ENCODE measurements at regions not wholly inside any gene's neighbourhood (a gene's known extent, or its start where the extent isn't known, plus 50 kb on each side); places are given as distances from the start of the nearest gene placed in this dataset.
"Not testable (repeated sequence)": the region's sequence is repeated elsewhere in the genome, so short reads cannot be mapped to it uniquely, and the experiment has no call there.

DNA sequence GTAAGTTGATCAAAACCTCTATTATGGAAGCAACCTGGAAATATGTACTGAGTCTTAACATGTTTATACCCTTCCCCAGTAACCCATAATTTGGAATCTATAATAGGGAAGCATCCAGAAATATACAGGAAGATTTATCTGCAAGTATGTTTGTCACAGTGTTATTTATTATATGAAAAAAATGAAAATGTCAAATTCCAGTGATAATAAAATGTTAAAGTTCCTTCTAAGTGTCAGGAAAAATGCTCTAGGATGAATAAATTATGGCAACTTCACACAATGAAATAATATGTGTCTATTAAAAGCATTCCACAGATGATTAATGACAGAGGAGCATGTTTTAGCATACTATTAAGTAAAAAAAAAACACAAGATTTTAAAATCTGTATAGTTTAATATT lies 202.3 kb upstream of the PRNP start:
- POLR2A ChIA-PET: no interaction called here
- H3K9me3 Mint-ChIP-seq: no peaks in the 10 kb centered on the region
- H3K27ac Mint-ChIP-seq: no peak overlapping the region
- no peak for DNase-seq
- H3K4me1 Mint-ChIP-seq: no peaks in the 10 kb centered on the region
- no peak overlapping the region for H3K4me3 Mint-ChIP-seq
- CTCF ChIA-PET: no interaction called here
- no peaks in the 10 kb centered on the region for H3K36me3 Mint-ChIP-seq (ENCODE audit: low read depth)
- H3K27me3 Mint-ChIP-seq: peaks cover 19% of the 10 kb centered on the region

DNA sequence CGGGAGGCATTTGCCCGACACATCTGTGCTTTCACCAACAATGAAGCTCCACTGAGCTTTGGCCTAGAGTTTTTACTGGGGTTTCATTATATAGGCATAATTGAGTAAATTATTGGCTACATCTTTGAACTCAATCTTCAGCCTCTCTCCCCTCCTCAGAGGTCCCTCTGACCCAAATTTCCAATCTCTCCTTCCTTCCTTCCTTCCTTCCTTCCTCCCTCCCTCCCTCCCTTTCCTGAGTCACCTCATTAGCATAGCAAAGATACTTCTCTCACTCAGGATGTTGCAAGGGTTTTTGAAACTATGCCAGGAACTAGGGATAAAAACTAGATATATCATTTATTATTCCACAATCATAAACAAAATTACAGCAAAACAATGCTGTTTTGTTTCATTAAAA lies 202.8 kb upstream of the PRNP start:
- Mint-ChIP-seq H3K27ac (no peak overlapping the region), H3K4me3 (no peak overlapping the region), H3K27me3 (peaks cover 19% of the 10 kb centered on the region), H3K9me3 (no peaks in the 10 kb centered on the region), H3K36me3 (ENCODE audit: low read depth) (no peaks in the 10 kb centered on the region), H3K4me1 (no peaks in the 10 kb centered on the region)
- DNase-seq: no peak
- CTCF ChIA-PET: no interaction called here
- POLR2A ChIA-PET: no interaction called here

DNA sequence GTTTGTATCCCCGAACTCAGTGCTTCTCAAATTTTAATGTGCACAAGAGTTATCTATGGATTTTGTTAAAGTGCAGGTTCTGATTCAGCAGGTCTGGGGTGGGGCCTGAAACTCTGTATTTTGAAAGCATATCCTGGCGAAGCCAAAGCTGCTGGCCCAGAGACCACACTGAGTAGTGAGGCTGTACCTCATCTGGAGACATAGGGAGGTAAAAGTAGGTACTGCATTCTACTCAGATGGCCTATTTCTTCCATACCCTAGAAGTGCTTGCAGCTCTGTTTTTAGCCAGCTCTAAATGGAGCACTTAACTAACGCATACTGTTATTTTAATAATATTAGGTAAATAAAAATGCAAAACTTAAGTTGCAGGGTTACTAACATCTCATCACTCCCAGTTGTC lies 206.2 kb upstream of the PRNP start:
- no peaks in the 10 kb centered on the region for H3K36me3 Mint-ChIP-seq (ENCODE audit: low read depth)
- H3K4me3 Mint-ChIP-seq: no peak overlapping the region
- ChIA-PET CTCF (no interaction called here), POLR2A (no interaction called here)
- no peak overlapping the region for H3K27ac Mint-ChIP-seq
- no peaks in the 10 kb centered on the region for H3K4me1 Mint-ChIP-seq
- peaks cover 26% of the 10 kb centered on the region for H3K27me3 Mint-ChIP-seq
- DNase-seq: no peak
- H3K9me3 Mint-ChIP-seq: no peaks in the 10 kb centered on the region

DNA sequence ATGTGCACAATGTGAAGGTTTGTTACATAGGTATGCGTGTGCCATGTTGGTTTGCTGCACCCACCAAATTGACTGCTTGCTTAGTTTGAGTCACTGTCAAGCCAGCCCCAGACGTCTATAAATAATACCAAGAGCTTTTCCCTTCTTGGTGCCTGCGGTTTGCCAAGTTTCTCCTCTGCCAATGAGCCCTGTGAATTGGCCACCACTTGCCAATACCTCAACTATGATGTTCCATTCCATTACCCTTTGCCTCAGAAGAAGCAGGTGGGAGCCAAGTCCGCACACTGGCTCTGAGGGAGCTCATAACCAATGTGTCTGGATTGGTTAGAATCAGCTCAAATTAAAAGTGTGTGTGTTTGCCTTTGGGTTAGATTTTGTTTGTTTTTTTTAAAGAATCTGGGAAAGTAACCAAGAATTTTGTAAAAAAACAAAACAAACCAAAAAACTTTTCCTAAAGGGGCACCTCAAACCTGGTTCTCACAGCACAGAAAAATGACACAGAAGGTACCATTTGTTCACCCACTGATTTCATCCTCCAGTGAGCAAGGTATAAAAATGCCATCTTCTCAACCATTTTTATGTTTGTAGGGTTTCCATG lies 209.3 kb upstream of the PRNP start:
- no peak overlapping the region for H3K4me3 Mint-ChIP-seq
- no peak overlapping the region for H3K27ac Mint-ChIP-seq
- H3K27me3 Mint-ChIP-seq: peaks cover 24% of the 10 kb centered on the region
- ChIA-PET POLR2A (no interaction called here), CTCF (no interaction called here)
- H3K36me3 Mint-ChIP-seq (ENCODE audit: low read depth): no peaks in the 10 kb centered on the region
- DNase-seq: no peak
- H3K4me1 Mint-ChIP-seq: no peaks in the 10 kb centered on the region
- no peaks in the 10 kb centered on the region for H3K9me3 Mint-ChIP-seq

DNA sequence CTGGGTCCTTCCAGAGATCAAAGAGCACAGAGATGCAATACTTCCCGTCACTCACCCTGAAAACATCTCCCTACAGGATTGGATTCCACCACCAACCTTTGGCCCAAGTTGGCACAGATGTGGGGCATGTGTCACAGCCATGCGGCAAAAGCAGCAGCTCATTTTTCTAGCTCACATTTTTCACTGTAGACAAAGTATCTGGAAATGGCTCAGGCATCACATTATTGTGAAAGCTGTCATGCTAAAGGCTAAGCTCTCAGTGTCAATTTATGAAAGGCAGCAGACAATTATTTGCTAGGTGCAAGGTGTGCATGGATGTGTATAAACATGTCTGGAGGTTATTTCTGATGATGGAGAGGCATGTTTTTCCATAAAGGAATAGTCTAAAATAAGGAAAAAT lies 213.3 kb upstream of the PRNP start:
- H3K4me1 Mint-ChIP-seq: no peaks in the 10 kb centered on the region
- no peaks in the 10 kb centered on the region for H3K36me3 Mint-ChIP-seq (ENCODE audit: low read depth)
- no peaks in the 10 kb centered on the region for H3K9me3 Mint-ChIP-seq
- no peak for DNase-seq
- no peak overlapping the region for H3K27ac Mint-ChIP-seq
- CTCF ChIA-PET: no interaction called here
- H3K27me3 Mint-ChIP-seq: peaks cover 15% of the 10 kb centered on the region
- no peak overlapping the region for H3K4me3 Mint-ChIP-seq
- POLR2A ChIA-PET: no interaction called here

DNA sequence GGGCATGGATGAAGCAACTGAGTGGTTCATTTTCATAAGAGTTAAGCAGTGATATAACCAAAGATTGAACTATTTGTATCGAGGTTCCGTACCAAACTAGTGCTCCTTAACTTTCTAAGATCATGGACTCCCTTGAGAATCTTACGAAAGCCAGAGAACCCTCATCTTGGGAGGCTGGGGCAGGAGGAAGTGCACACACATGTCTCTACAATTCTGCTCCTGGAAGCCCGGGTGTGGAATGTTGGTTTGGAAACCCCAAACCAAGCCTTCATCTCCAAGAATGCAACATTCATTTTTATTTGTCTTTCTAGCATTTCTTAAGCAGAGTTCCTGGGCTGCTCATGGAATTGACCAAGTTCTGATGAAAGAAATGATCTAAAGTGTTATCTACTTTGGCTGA lies 215.0 kb upstream of the PRNP start:
- no peak for DNase-seq
- no peak overlapping the region for H3K4me3 Mint-ChIP-seq
- H3K27me3 Mint-ChIP-seq: peaks cover 12% of the 10 kb centered on the region
- no peaks in the 10 kb centered on the region for H3K9me3 Mint-ChIP-seq
- no peaks in the 10 kb centered on the region for H3K36me3 Mint-ChIP-seq (ENCODE audit: low read depth)
- no peak overlapping the region for H3K27ac Mint-ChIP-seq
- ChIA-PET CTCF (no interaction called here), POLR2A (no interaction called here)
- H3K4me1 Mint-ChIP-seq: no peaks in the 10 kb centered on the region

DNA sequence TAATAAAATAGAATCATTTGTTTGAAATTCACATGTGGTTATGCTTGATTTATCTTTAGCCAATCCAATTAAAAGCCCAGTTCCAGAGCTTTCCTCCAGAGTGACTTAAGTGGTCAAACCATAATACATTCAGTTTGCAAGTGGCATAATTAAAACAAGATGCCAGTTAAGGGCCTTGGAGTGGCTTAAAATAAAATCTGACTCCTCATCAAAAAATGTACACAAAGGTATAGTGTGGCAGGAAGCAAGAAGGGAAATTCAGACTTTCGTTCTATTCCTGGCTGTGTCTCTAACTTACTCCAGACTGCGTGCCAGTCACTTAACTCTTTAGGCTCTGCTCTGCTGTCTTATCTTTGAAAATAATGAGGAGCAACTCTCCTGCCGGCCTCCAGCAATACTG lies 215.9 kb upstream of the PRNP start:
- Mint-ChIP-seq H3K36me3 (ENCODE audit: low read depth) (no peaks in the 10 kb centered on the region), H3K27ac (no peak overlapping the region), H3K27me3 (peaks cover 12% of the 10 kb centered on the region), H3K4me1 (no peaks in the 10 kb centered on the region), H3K4me3 (no peak overlapping the region), H3K9me3 (no peaks in the 10 kb centered on the region)
- CTCF ChIA-PET: no interaction called here
- POLR2A ChIA-PET: no interaction called here
- DNase-seq: no peak

DNA sequence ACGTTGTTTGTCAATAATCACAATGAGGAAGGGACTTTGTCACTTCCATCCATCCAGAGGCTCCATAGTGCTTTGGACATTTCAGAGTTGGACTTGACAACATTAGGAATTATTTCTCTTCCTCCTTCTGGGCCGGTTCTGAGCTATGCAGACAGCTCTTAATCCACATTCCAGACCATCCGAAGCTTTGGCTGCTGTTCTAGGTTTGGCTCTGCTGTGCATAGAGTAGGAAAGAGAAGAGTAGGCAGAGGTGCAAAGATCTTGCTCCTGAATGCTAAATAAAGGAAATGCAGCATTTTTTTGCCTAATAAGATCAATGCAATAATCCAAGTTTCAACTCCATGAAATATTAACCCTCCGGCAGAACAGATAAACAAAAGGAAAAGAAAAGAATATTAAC lies 216.3 kb upstream of the PRNP start:
- Mint-ChIP-seq H3K9me3 (no peaks in the 10 kb centered on the region), H3K36me3 (ENCODE audit: low read depth) (no peaks in the 10 kb centered on the region), H3K4me1 (no peaks in the 10 kb centered on the region), H3K27ac (no peak overlapping the region), H3K27me3 (peaks cover 15% of the 10 kb centered on the region), H3K4me3 (no peak overlapping the region)
- no peak for DNase-seq
- ChIA-PET CTCF (no interaction called here), POLR2A (no interaction called here)

DNA sequence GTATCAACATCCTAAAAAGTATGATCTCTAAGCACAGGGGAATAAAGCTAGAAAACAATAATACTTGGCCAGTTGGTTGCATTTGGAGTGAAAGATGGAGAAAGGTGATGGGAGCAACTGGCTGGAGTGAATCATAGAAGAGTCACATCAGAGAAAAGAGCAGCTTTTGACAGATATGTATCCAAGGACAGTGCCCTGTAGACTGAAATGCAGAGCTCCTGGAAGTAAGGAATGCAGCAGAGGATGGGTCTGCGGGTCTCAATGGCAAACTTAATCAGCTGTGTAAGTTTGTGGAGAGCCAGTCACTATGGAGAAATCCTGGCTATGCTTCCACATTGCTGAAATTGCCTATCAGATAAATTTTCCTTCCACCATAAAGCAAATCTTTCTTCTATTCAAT lies 218.1 kb upstream of the PRNP start:
- CTCF ChIA-PET: no interaction called here
- H3K4me1 Mint-ChIP-seq: no peaks in the 10 kb centered on the region
- peaks cover 20% of the 10 kb centered on the region for H3K27me3 Mint-ChIP-seq
- no peak overlapping the region for H3K27ac Mint-ChIP-seq
- no peak for DNase-seq
- no peaks in the 10 kb centered on the region for H3K9me3 Mint-ChIP-seq
- POLR2A ChIA-PET: no interaction called here
- H3K4me3 Mint-ChIP-seq: no peak overlapping the region
- no peaks in the 10 kb centered on the region for H3K36me3 Mint-ChIP-seq (ENCODE audit: low read depth)

DNA sequence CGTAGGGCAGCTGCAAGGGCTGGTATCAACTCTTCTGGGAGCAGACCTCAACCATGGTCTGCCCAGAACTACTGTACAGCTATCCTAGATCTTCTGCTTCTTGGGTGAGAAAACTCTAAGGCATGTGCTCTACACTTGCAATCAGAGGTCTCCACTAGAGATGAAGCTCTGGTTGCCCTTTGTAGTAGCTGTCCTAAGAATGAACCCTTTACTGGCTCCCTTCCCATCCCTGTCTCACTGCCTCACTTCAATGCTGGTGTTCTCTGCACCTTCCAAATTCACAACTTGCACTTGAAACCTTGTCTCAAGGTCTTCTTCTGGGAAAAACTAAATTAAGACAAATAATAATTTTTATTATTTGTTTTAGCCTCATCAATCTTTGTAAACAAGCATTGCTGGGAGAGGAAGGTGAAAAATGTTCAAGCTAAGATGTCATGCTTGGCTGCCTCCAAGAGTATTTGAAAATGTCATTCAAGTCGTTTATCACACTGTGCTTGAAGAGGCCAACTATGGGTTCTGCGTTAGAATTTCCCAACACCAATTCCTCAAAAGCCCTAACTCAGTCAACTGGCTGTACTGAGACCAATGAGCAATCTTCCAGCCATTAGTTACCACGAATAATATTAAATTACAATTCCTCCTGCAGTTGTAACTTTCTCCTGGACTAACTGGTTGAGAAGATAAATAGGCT lies 216.9 kb upstream of the ADRA1D start:
- Mint-ChIP-seq H3K9me3 (no peaks in the 10 kb centered on the region), H3K36me3 (ENCODE audit: low read depth) (no peaks in the 10 kb centered on the region), H3K4me3 (no peak overlapping the region), H3K27ac (no peak overlapping the region), H3K27me3 (peaks cover 23% of the 10 kb centered on the region), H3K4me1 (no peaks in the 10 kb centered on the region)
- CTCF ChIA-PET: no interaction called here
- no peak for DNase-seq
- POLR2A ChIA-PET: no interaction called here

DNA sequence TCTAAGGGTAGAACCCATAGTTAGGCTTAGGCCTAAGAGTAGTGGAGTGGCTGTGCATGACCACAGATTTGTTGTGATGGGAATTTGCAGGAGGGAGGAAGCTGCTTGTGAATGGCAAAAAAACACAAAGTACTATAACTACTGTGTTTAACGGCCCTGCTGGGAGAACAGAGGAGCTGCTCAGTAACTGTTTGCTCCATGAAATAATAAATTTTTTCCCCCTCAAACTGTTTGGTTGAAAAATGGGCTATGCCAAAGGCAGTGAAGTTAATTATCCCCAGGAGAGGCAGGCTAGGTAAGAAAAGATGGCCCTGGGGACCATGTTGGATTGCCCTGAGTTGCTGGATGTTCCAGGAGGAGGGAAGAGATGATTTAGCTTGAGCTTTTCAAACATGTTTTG lies 216.1 kb upstream of the ADRA1D start:
- no peaks in the 10 kb centered on the region for H3K9me3 Mint-ChIP-seq
- H3K27me3 Mint-ChIP-seq: peaks cover 21% of the 10 kb centered on the region
- H3K4me1 Mint-ChIP-seq: no peaks in the 10 kb centered on the region
- ChIA-PET CTCF (no interaction called here), POLR2A (no interaction called here)
- no peaks in the 10 kb centered on the region for H3K36me3 Mint-ChIP-seq (ENCODE audit: low read depth)
- no peak overlapping the region for H3K4me3 Mint-ChIP-seq
- no peak overlapping the region for H3K27ac Mint-ChIP-seq
- DNase-seq: no peak

DNA sequence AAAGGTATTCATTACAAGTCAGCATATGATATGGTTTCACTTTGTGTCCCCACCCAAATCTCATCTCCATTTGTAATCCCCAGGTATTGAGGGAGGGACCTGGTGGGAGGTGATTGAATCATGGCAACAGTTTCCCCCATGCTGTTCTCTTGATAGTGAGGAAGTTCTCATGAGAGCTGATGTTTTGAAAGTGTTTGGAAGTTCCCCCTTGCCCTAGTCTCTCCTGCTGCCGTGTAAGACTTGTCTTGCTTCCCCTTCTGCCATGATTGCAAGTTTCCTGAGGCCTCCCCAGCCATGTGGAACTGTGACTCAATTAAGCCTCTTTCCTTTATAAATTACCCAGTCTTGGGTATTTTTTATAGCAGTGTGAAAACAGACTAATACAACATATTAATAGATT lies 213.7 kb upstream of the ADRA1D start:
- peaks cover 29% of the 10 kb centered on the region for H3K27me3 Mint-ChIP-seq
- DNase-seq; CTCF ChIA-PET; POLR2A ChIA-PET; H3K4me1 Mint-ChIP-seq; H3K4me3 Mint-ChIP-seq; H3K9me3 Mint-ChIP-seq; H3K27ac Mint-ChIP-seq; H3K36me3 Mint-ChIP-seq (ENCODE audit: low read depth): not testable (repeated sequence)

DNA sequence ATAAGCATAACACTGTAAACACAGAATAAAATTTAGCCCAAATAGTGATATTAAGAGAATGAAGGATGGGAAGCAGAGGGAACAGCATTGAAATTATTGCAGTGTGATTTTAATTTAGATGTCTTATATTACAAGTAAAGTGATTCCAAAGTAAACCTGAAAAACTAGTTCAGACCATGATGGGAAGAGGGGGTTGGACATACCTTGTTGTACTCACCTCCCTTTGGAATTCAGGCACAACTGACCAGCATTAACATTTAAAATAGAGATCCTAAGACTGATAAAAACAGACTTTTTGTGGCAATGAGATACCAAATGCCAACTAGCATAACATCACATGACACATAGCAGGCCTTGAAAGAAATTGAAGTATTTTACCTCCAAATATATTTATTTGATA lies 210.0 kb upstream of the ADRA1D start:
- Mint-ChIP-seq H3K9me3 (no peaks in the 10 kb centered on the region), H3K27ac (no peak overlapping the region), H3K27me3 (peaks cover 26% of the 10 kb centered on the region), H3K36me3 (ENCODE audit: low read depth) (no peaks in the 10 kb centered on the region), H3K4me3 (no peak overlapping the region), H3K4me1 (no peaks in the 10 kb centered on the region)
- POLR2A ChIA-PET: no interaction called here
- no peak for DNase-seq
- CTCF ChIA-PET: no interaction called here

DNA sequence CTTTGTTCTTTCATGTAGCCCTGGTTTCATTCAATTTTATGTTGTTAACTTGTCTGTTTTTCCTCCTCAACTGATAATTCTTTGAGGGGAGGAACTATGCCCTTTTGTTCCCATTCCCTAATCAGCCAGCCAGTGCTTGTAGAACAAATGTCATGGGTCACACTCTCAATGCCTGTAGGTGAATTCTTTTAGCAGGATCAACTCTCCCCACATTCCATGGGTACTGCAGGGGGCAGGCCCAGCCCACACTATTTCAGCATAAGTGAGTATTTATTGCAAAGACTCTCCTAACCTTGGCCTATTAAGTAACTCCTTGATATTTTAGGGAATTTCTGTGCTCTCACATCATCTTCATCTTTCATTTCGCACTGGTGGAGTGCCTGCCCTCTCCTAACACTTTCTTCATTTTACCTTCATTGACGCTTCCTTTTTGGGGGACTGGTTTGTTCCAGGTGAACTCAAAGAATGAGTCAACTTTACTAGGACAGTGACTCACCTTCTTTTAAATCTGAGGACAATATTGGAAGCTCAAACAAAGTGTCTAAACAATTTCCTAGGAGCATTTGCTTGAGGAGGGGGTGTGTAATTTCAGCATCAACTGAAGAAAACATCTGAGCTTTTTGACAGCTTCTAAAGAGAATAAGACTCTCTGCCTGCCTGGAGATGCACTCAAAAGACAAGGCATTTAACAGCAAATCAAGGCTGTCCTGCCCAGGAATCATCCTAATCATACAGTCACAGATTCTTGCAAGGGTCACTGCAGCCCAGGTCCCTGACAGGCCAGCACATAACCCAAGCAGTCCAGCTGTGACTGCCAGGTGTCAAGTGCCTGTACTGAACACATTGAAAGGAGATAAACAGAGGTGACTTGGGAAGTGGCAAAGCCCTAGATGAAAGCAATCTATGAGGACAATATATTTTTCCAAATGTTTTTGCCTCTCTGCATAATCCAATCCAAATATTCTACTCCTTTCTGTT lies 208.8 kb upstream of the ADRA1D start:
- Mint-ChIP-seq H3K4me1 (no peaks in the 10 kb centered on the region), H3K4me3 (no peak overlapping the region), H3K27ac (no peak overlapping the region), H3K36me3 (ENCODE audit: low read depth) (no peaks in the 10 kb centered on the region), H3K9me3 (no peaks in the 10 kb centered on the region), H3K27me3 (peaks cover 21% of the 10 kb centered on the region)
- ChIA-PET CTCF (no interaction called here), POLR2A (no interaction called here)
- no peak for DNase-seq

All from activated CD4-positive, alpha-beta memory T cell treated with anti-CD3 and anti-CD28 coated beads, Interleukin-2, amount 10 ng/mL, durations not matched to agents 7 days and 5 days (primary cell).